CD8-positive, alpha-beta memory T cell (primary cell): ENCODE measurements at regions not wholly inside any gene's neighbourhood (a gene's known extent, or its start where the extent isn't known, plus 50 kb on each side); places are given as distances from the start of the nearest gene placed in this dataset.

Source experiments
- CTCF ChIA-PET: fragments of 350-600 bp; sonication (Branson Sonifier 250); formaldehyde crosslinking; loops from one replicate; lab custom pipeline; 2021; ENCODE audit warnings: antibody characterized with exemption; lab: Charles Lee
- POLR2A ChIA-PET: fragments of 350-600 bp; sonication (Branson Sonifier 250); formaldehyde crosslinking; loops from one replicate; lab custom pipeline; 2021; ENCODE audit warnings: antibody characterized with exemption; lab: Charles Lee
- DNase-seq, 5 donors: peaks; one replicate each; pipeline versions ENCODE4 v3.0.0 to v3.0.0-alpha.2; 2020 to 2022; ENCODE audit warnings: mixed read lengths in 1 of 5
- H3K27ac ChIP-seq: one replicate; pipeline ENCODE4 v1.7.0; 2013; ENCODE audit warnings: low read depth, mild to moderate bottlenecking, low read length, moderate library complexity
- H3K27me3 ChIP-seq: 2 replicates; pipeline ENCODE4 v1.7.0; 2013; ENCODE audit warnings: low read length, mild to moderate bottlenecking; ENCODE audit not compliant: insufficient read depth, poor library complexity, severe bottlenecking
- H3K36me3 ChIP-seq: 2 replicates; pipeline ENCODE4 v1.7.0; 2013; ENCODE audit warnings: mild to moderate bottlenecking, low read length, moderate library complexity; ENCODE audit not compliant: insufficient read depth
- H3K4me1 ChIP-seq: 2 replicates; pipeline ENCODE4 v1.7.0; 2013; ENCODE audit warnings: mild to moderate bottlenecking, low read length, moderate library complexity; ENCODE audit not compliant: insufficient read depth
- H3K4me3 ChIP-seq: 2 replicates; pipeline ENCODE4 v1.7.0; 2013; ENCODE audit warnings: mild to moderate bottlenecking, low read length
- H3K9me3 ChIP-seq: 2 replicates; pipeline ENCODE4 v1.7.0; 2013; ENCODE audit warnings: mild to moderate bottlenecking, low read length
- H3K27ac Mint-ChIP-seq, 8 donors: one replicate each; pipeline ENCODE4 v1.8.0; 2020 to 2021; ENCODE audit warnings: mixed read lengths in 8 of 8, mild to moderate bottlenecking in 6 of 8, inconsistent platforms in 3 of 8, moderate library complexity in 3 of 8
- H3K27me3 Mint-ChIP-seq, 2 donors: one replicate each; pipeline ENCODE4 v1.8.0; 2020 to 2021; ENCODE audit warnings: mixed read lengths in 2 of 2, mild to moderate bottlenecking in 1 of 2, moderate library complexity in 1 of 2
- H3K36me3 Mint-ChIP-seq, 3 donors: one replicate each; pipeline ENCODE4 v1.8.0; 2020 to 2021; ENCODE audit warnings: mixed read lengths in 3 of 3, inconsistent platforms in 1 of 3, mild to moderate bottlenecking in 1 of 3
- H3K4me1 Mint-ChIP-seq, 3 donors: one replicate each; pipeline ENCODE4 v1.8.0; 2020 to 2021; ENCODE audit warnings: mixed read lengths in 3 of 3, inconsistent platforms in 1 of 3, mild to moderate bottlenecking in 1 of 3
- H3K4me3 Mint-ChIP-seq, 7 donors: one replicate each; pipeline ENCODE4 v1.8.0; 2020 to 2021; ENCODE audit warnings: mixed read lengths in 7 of 7, mild to moderate bottlenecking in 6 of 7, moderate library complexity in 4 of 7, inconsistent platforms in 2 of 7
- H3K9me3 Mint-ChIP-seq, 5 donors: one replicate each; pipeline ENCODE4 v1.8.0; 2020 to 2022; ENCODE audit warnings: mixed read lengths in 5 of 5, mild to moderate bottlenecking in 3 of 5, moderate library complexity in 2 of 5, inconsistent platforms in 1 of 5

- H3K27ac Mint-ChIP-seq, result no peak overlapping the region
- CTCF ChIA-PET, result no interaction called here
These were observed 155.7 kb downstream of the NXNL2 start for GRCh38 chr9:88690628-88691027.

DNA sequence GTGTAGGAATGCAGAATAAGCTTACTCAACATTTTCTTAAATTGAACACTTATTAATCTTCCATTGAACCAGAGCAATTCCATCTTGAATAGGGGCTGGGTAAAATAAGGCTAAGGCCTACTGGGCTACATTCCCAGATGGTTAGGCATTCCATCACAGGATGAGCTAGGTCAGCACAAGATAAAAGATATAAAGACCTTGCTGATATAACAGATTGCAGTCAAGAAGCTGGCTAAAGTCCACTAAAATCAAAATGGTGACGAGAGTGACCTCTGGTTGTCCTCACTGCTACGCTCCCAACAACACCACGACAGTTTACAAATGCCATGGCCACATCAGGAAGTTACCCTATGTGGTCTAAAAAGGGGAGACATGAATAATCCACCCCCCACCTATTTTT is 156.1 kb downstream of the NXNL2 start:
- Histone ChIP-seq H3K9me3 (no peaks in the 10 kb centered on the region), H3K27me3 (no peaks in the 10 kb centered on the region), H3K27ac (no peak overlapping the region), H3K4me3 (no peak overlapping the region), H3K36me3 (no peaks in the 10 kb centered on the region), H3K4me1 (no peaks in the 10 kb centered on the region)
- Mint-ChIP-seq H3K27ac (no peak overlapping the region), H3K4me1 (no peaks in the 10 kb centered on the region), H3K27me3 (peaks cover 8 to 27% of the 10 kb centered on the region in 2 donors), H3K4me3 (no peak overlapping the region), H3K9me3 (peaks cover 0 to 6% (median 5%) of the 10 kb centered on the region in 5 donors), H3K36me3 (no peaks in the 10 kb centered on the region)
- no peak for DNase-seq
- CTCF ChIA-PET, result no interaction called here
- POLR2A ChIA-PET, result no interaction called here

More at GRCh38 chr9:88690628-88691027, 155.7 kb downstream of the NXNL2 start:
- Mint-ChIP-seq H3K27me3 (peaks cover 8 to 27% of the 10 kb centered on the region in 2 donors), H3K4me3 (no peak overlapping the region), H3K4me1 (no peaks in the 10 kb centered on the region), H3K36me3 (no peaks in the 10 kb centered on the region), H3K9me3 (peaks cover 0 to 6% (median 5%) of the 10 kb centered on the region in 5 donors)
- POLR2A ChIA-PET, result no interaction called here
- no peaks in the 10 kb centered on the region for H3K27me3 ChIP-seq
- H3K36me3 ChIP-seq, result no peaks in the 10 kb centered on the region
- H3K4me3 ChIP-seq, result no peak overlapping the region
- H3K4me1 ChIP-seq, result no peaks in the 10 kb centered on the region
- no peak for DNase-seq
- H3K9me3 ChIP-seq, result no peaks in the 10 kb centered on the region
- no peak overlapping the region for H3K27ac ChIP-seq

DNA sequence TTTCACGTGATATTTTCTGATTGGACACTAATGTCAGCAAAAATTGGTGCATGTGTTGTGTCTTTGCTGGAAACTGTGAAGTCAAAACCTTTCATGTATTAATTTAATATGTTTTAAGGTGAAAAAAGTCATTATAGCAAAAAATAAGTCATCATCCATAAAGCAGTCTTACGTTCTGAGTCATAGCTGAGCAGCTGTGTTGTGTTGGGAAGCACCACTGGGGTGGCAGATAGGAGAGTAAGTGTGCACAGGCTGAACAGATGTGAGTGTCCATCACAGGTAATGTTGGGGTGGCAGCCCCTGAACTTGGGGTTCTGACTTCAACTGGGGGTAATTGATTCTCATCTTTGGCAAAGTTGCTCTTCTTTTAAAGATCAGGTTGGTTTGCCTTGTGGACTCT is 156.8 kb downstream of the NXNL2 start:
- no peaks in the 10 kb centered on the region for H3K36me3 ChIP-seq
- Mint-ChIP-seq H3K9me3 (peaks cover 0 to 6% (median 5%) of the 10 kb centered on the region in 5 donors), H3K27ac (no peak overlapping the region), H3K4me1 (no peaks in the 10 kb centered on the region), H3K27me3 (peaks cover 8 to 27% of the 10 kb centered on the region in 2 donors), H3K36me3 (no peaks in the 10 kb centered on the region), H3K4me3 (no peak overlapping the region)
- no peak for DNase-seq
- no peaks in the 10 kb centered on the region for H3K4me1 ChIP-seq
- H3K4me3 ChIP-seq, result no peak overlapping the region
- CTCF ChIA-PET, result no interaction called here
- H3K27me3 ChIP-seq, result no peaks in the 10 kb centered on the region
- H3K27ac ChIP-seq, result no peak overlapping the region
- no peaks in the 10 kb centered on the region for H3K9me3 ChIP-seq
- POLR2A ChIA-PET, result no interaction called here

DNA sequence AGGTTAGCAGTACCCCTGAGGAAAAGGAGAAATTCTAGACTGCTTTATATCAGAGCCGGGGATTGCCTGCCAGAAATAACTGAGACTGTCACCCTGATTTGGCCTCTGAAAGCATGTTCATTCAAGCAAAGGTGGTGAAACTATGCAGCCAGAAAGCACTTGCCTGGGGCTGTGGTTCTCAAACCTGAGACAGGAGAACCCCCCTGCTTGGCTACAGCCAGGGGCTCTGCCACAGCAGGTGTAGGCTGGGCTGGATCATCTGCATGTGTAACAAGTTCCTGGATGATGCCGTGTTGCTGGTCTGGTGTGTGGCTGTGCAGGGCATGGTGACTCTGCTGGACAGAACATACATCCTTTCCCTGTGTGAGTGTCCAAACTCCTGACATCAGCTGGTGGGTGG is 157.8 kb downstream of the NXNL2 start:
- H3K27me3 Mint-ChIP-seq, result peaks cover 8 to 32% of the 10 kb centered on the region in 2 donors
- H3K36me3 Mint-ChIP-seq, result no peaks in the 10 kb centered on the region
- H3K9me3 ChIP-seq, result no peaks in the 10 kb centered on the region
- CTCF ChIA-PET, result no interaction called here
- H3K4me1 ChIP-seq, result no peaks in the 10 kb centered on the region
- POLR2A ChIA-PET, result no interaction called here
- H3K36me3 ChIP-seq, result no peaks in the 10 kb centered on the region
- no peaks in the 10 kb centered on the region for H3K27me3 ChIP-seq
- H3K4me1 Mint-ChIP-seq, result no peaks in the 10 kb centered on the region
- H3K4me3 ChIP-seq, result no peak overlapping the region
- H3K4me3 Mint-ChIP-seq, result no peak overlapping the region
- H3K9me3 Mint-ChIP-seq, result peaks cover 0 to 6% (median 5%) of the 10 kb centered on the region in 5 donors
- no peak for DNase-seq
- H3K27ac ChIP-seq, result no peak overlapping the region
- H3K27ac Mint-ChIP-seq, result no peak overlapping the region

GRCh38 chr9:88694625-88695024 is 159.6 kb downstream of the NXNL2 start:
- Mint-ChIP-seq H3K36me3 (no peaks in the 10 kb centered on the region), H3K27ac (no peak overlapping the region), H3K27me3 (peaks cover 10 to 32% of the 10 kb centered on the region in 2 donors), H3K9me3 (peaks cover 0 to 6% (median 5%) of the 10 kb centered on the region in 5 donors), H3K4me1 (no peaks in the 10 kb centered on the region), H3K4me3 (no peak overlapping the region)
- Histone ChIP-seq H3K36me3 (no peaks in the 10 kb centered on the region), H3K27me3 (no peaks in the 10 kb centered on the region), H3K27ac (no peak overlapping the region), H3K4me3 (no peak overlapping the region), H3K4me1 (no peaks in the 10 kb centered on the region), H3K9me3 (no peaks in the 10 kb centered on the region)
- DNase-seq, result no peak
- ChIA-PET POLR2A (no interaction called here), CTCF (no interaction called here)

GRCh38 chr9:88696501-88696900 is 161.5 kb downstream of the NXNL2 start:
- Histone ChIP-seq H3K9me3 (no peaks in the 10 kb centered on the region), H3K36me3 (no peaks in the 10 kb centered on the region), H3K4me1 (no peaks in the 10 kb centered on the region), H3K27ac (no peak overlapping the region), H3K27me3 (no peaks in the 10 kb centered on the region), H3K4me3 (no peak overlapping the region)
- no peak for DNase-seq
- H3K36me3 Mint-ChIP-seq, result no peaks in the 10 kb centered on the region
- H3K9me3 Mint-ChIP-seq, result peaks cover 0 to 6% (median 5%) of the 10 kb centered on the region in 5 donors
- ChIA-PET POLR2A (no interaction called here), CTCF (no interaction called here)
- peaks cover 13 to 36% of the 10 kb centered on the region in 2 donors for H3K27me3 Mint-ChIP-seq
- H3K27ac Mint-ChIP-seq, result no peak overlapping the region
- no peak overlapping the region for H3K4me3 Mint-ChIP-seq
- no peaks in the 10 kb centered on the region for H3K4me1 Mint-ChIP-seq

DNA sequence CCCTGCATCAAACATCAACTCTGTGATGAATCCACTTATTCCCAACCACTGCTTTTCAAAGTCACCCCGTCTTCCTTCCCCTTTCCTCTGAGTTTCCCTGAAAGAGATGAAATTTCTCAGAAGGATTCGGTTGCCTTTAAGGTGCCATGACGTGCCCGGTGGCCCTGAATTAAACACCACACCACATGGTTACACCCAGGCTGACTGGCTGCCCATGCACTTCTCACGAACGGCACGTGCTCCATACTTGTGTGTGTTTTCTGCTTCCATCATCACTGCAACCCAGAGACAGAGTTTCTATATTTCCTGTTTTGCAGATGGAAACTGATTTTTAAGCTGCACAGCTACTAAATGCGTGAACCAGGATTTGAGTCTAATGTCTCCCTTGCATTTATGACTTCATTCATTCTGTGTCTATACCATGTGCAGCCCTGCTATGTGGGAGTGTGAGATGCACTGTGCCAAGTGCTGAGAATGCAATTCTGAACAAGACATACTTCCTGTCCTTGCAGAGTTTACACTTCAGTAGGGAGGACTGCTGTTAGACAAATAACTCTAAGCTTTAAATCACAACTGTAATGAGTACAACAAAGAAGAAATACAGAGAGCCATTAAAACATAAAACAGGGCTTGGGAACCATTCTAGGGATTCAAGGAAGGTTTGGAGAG is 162.9 kb downstream of the NXNL2 start:
- H3K36me3 Mint-ChIP-seq, result no peaks in the 10 kb centered on the region
- POLR2A ChIA-PET, result no interaction called here

GRCh38 chr9:88702985-88703384 is 168.0 kb downstream of the NXNL2 start:
- Histone ChIP-seq H3K27me3 (no peaks in the 10 kb centered on the region), H3K4me1 (no peaks in the 10 kb centered on the region), H3K27ac (no peak overlapping the region), H3K4me3 (no peak overlapping the region), H3K9me3 (no peaks in the 10 kb centered on the region), H3K36me3 (no peaks in the 10 kb centered on the region)
- Mint-ChIP-seq H3K4me1 (no peaks in the 10 kb centered on the region), H3K4me3 (no peak overlapping the region), H3K27me3 (peaks cover 4 to 8% of the 10 kb centered on the region in 2 donors), H3K27ac (no peak overlapping the region), H3K36me3 (no peaks in the 10 kb centered on the region), H3K9me3 (peaks cover 0 to 9% (median 0%) of the 10 kb centered on the region in 5 donors)
- ChIA-PET POLR2A (no interaction called here), CTCF (no interaction called here)
- DNase-seq, result no peak

More for the DNA sequence above, 162.9 kb downstream of the NXNL2 start:
- H3K27ac Mint-ChIP-seq, result no peak overlapping the region
- Histone ChIP-seq H3K9me3 (no peaks in the 10 kb centered on the region), H3K27me3 (no peaks in the 10 kb centered on the region), H3K4me3 (no peak overlapping the region), H3K4me1 (no peaks in the 10 kb centered on the region), H3K27ac (no peak overlapping the region), H3K36me3 (no peaks in the 10 kb centered on the region)
- no peak overlapping the region for H3K4me3 Mint-ChIP-seq
- DNase-seq, result no peak
- H3K4me1 Mint-ChIP-seq, result no peaks in the 10 kb centered on the region
- CTCF ChIA-PET, result no interaction called here
- peaks cover 0 to 11% (median 5%) of the 10 kb centered on the region in 5 donors for H3K9me3 Mint-ChIP-seq
- H3K27me3 Mint-ChIP-seq, result peaks cover 11 to 26% of the 10 kb centered on the region in 2 donors
